Stimulated activated memory B cell treated with anti-CD40 and anti-IgM and Interleukin-4, amounts not matched to agents 10 μg/mL and 1 μg/mL and 100 μg/mL, for 72 hours (primary cell): ENCODE measurements at regions not wholly inside any gene's neighbourhood (a gene's known extent, or its start where the extent isn't known, plus 50 kb on each side); places are given as distances from the start of the nearest gene placed in this dataset.

Experiments used
- ATAC-seq: fragments of 150-1000 bp; cut with Tn5 transposase; 2 replicates; pipeline ENCODE4 v1.10.0; 2021
- H3K27ac Mint-ChIP-seq: one replicate; pipeline ENCODE4 v1.8.0; 2022; ENCODE audit warnings: mild to moderate bottlenecking, mixed read lengths
- H3K27me3 Mint-ChIP-seq: one replicate; pipeline ENCODE4 v1.8.0; 2022; ENCODE audit warnings: mixed read lengths
- H3K36me3 Mint-ChIP-seq: one replicate; pipeline ENCODE4 v1.8.0; 2022; ENCODE audit warnings: mixed read lengths
- H3K4me1 Mint-ChIP-seq: one replicate; pipeline ENCODE4 v1.8.0; 2022; ENCODE audit warnings: mixed read lengths
- H3K4me3 Mint-ChIP-seq: one replicate; pipeline ENCODE4 v1.8.0; 2022; ENCODE audit warnings: mild to moderate bottlenecking, moderate library complexity, mixed read lengths
- H3K9me3 Mint-ChIP-seq: one replicate; pipeline ENCODE4 v1.8.0; 2022; ENCODE audit warnings: mixed read lengths

DNA sequence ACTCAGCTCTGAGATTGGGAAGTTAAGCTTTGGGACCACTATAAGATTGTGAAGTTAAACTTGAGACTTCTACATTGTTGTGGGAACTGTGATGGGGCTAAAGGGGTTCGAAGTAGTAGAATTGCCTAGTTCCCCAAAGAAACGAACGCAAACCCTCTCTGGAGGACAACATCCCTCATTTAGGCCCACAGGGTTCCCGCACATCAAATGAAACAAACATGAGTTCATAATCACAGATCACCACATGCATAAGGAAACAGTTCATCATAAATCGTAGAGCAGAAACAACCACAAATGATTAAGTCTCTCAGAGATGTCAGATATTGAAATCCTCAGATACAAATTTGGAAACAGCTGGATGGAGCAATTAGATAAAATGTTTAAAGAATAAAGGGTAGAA, 55.9 kb upstream of the HPCAL1 start:
- H3K27me3 Mint-ChIP-seq, result no peaks in the 10 kb centered on the region
- H3K36me3 Mint-ChIP-seq, result peaks cover 6% of the 10 kb centered on the region
- H3K9me3 Mint-ChIP-seq, result peaks cover 13% of the 10 kb centered on the region
- no peaks in the 10 kb centered on the region for H3K4me1 Mint-ChIP-seq
- no peak for ATAC-seq
- no peak overlapping the region for H3K27ac Mint-ChIP-seq
- H3K4me3 Mint-ChIP-seq, result no peak overlapping the region

DNA sequence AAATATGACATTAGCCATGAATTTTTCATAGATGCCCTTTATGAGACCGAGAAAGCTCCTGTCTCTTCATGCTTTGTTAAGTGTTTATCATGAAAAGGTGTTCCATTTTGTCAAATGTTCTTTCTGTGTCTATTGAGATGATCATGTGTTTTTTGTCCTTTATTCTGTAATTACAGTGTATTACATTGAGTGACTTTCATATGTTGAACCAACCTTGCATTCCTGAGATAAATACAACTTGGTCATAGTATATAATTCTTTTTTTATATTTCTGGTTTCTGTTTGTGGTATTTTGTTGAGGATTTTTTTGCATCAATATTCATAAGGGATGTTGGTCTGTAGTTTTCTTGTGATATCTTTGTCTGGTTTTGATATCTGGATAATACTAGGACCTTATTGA, 52.9 kb upstream of the HPCAL1 start:
- H3K4me1 Mint-ChIP-seq, result no peaks in the 10 kb centered on the region
- H3K9me3 Mint-ChIP-seq, result peaks cover 13% of the 10 kb centered on the region
- no peak overlapping the region for H3K4me3 Mint-ChIP-seq
- no peak overlapping the region for H3K27ac Mint-ChIP-seq
- ATAC-seq, result no peak
- H3K27me3 Mint-ChIP-seq, result peaks cover 8% of the 10 kb centered on the region
- peaks cover 6% of the 10 kb centered on the region for H3K36me3 Mint-ChIP-seq

DNA sequence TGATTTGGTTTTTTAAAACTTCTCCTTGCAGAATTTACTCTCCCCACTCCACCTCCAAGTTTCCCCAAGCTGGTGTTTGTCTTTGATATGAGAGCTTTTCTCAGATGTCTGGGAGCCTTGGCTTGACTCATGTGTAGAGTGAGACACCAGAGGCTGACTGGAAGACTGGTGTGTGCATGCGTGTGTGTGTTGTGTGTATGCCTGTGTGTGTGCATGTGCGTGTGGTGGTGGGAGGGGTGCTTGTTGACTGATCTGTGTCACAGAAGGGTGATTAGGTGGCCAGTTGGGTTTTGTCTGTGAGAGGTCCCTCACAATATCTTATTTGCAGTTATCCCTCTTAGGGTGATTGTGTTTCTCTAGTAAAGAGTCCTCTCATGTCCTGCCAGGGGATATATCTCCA, 50.5 kb upstream of the HPCAL1 start:
- Mint-ChIP-seq H3K36me3 (peaks cover 6% of the 10 kb centered on the region), H3K4me1 (no peaks in the 10 kb centered on the region), H3K27ac (no peak overlapping the region), H3K9me3 (peaks cover 13% of the 10 kb centered on the region), H3K4me3 (no peak overlapping the region), H3K27me3 (peaks cover 11% of the 10 kb centered on the region)
- ATAC-seq, result no peak

DNA sequence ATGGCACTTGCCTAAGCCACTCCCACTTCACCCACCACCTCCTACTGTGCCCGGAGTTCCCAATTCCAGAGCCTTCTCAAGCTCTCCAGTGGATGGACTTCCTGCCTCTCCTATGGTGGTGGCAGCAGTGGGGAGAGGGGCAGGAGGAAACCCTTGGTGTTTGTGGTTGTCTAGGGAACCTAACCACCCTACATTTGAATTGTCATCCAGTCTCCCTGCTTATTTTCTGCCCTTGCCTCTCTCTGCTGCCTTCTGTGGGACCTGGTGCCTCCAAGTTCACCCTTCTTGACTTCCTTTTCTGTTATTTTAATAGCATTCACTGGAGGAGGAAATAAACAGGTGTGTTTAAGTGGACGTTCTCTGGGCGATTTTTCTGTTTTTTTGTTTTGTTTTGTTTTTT, 50.0 kb upstream of the HPCAL1 start:
- no peak for ATAC-seq
- Mint-ChIP-seq H3K27ac (no peak overlapping the region), H3K9me3 (peaks cover 13% of the 10 kb centered on the region), H3K27me3 (peaks cover 16% of the 10 kb centered on the region), H3K36me3 (peaks cover 6% of the 10 kb centered on the region), H3K4me3 (no peak overlapping the region), H3K4me1 (no peaks in the 10 kb centered on the region)
